ENCODE measurements at regions not wholly inside any gene's neighbourhood (a gene's known extent, or its start where the extent isn't known, plus 50 kb on each side); places are given as distances from the start of the nearest gene placed in this dataset.
"Not testable (repeated sequence)": the region's sequence is repeated elsewhere in the genome, so short reads cannot be mapped to it uniquely, and the experiment has no call there.

DNA sequence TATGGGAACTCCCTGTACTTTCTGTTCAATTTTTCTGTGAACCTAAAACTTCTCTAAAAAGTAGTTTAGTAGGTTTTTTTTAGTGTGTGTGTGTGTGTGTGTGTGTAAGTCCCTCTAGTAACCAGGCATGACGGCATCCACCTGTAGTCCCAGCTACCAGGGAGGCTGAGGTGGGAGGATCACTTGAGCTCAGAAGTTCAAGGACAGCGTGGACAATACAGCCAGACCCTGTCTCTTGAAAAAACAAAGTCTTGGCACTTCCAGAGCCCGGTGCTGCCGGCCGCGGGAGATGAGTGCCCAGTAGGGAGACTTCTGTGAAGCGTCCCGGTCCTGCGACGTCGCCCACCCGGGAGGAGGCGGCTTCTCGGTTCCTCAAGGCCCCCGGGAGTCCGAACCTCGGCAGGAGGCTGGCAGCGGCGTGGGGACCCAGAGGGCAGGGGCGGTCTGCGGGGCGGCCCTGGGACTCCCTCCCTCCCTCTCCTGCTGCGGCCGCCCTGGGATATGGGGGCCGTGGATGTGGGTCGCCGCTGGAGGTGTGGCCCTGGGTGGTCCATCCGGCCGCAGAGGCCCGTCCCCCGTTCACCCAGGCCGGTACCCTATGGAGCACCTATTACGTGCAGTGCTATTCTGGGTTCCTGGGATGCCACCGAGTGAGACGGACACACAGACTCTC is 78.0 kb upstream of the SIRPG start:
- no peak for ATAC-seq
- ChIA-PET POLR2A (no interaction called here), CTCF (interaction anchor here (0.7 to 2.6 kb wide), 10 partner anchors 11 to 227 kb away, joined by 3 to 31 read pairs (median 6); no protein-coding TSS in a partner anchor)
- no peak for DNase-seq
- TF ChIP-seq, protein P1, sequence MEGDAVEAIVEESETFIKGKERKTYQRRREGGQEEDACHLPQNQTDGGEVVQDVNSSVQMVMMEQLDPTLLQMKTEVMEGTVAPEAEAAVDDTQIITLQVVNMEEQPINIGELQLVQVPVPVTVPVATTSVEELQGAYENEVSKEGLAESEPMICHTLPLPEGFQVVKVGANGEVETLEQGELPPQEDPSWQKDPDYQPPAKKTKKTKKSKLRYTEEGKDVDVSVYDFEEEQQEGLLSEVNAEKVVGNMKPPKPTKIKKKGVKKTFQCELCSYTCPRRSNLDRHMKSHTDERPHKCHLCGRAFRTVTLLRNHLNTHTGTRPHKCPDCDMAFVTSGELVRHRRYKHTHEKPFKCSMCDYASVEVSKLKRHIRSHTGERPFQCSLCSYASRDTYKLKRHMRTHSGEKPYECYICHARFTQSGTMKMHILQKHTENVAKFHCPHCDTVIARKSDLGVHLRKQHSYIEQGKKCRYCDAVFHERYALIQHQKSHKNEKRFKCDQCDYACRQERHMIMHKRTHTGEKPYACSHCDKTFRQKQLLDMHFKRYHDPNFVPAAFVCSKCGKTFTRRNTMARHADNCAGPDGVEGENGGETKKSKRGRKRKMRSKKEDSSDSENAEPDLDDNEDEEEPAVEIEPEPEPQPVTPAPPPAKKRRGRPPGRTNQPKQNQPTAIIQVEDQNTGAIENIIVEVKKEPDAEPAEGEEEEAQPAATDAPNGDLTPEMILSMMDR (IDR thresholded peaks at IDR 0.05) = no peak
- Mint-ChIP-seq H3K4me1 (ENCODE audit: low read depth) (peaks cover 42% of the 10 kb centered on the region), H3K36me3 (ENCODE audit: low read depth) (peaks cover 6% of the 10 kb centered on the region), H3K27ac (no peak overlapping the region), H3K9me3 (no peaks in the 10 kb centered on the region), H3K4me3 (no peak overlapping the region), H3K27me3 (no peaks in the 10 kb centered on the region)
- intact Hi-C loops (cut with micrococcal nuclease) = loop anchor here (10.0 kb wide), 2 partner anchors 201 to 231 kb away; no protein-coding TSS in a partner anchor

DNA sequence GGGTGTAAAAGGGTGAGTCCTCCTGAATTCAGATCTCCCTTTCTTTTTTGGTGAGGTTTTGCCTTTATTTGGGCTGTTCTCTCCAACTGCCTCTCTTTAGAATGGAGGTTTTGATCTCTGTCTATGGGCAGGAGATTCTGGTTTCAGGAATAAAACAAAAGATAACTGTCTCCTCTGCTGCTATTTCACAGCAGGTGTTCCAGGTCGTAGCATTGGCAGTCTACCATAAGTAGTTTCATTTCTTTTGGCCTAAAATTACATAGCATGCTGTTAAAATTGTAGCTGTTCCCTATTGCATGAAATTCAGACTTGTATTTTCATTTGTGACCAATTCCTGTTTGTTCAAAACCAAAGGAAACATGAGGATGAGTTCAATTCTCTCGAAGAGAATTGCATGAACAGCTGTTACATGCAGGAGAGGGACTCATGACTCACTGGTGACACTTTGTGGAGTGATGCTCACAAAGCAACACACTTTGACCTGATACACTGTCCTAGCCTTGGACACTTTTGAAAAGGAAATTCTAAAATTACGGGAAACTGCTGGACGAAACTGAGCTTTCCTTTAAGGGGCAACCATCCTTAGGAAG is 76.8 kb upstream of the SIRPG start:
- Mint-ChIP-seq H3K4me3 (no peak overlapping the region), H3K4me1 (ENCODE audit: low read depth) (peaks cover 40% of the 10 kb centered on the region), H3K27ac (no peak overlapping the region), H3K36me3 (ENCODE audit: low read depth) (peaks cover 6% of the 10 kb centered on the region), H3K9me3 (no peaks in the 10 kb centered on the region), H3K27me3 (no peaks in the 10 kb centered on the region)
- DNase-seq = peak; percentile 41
- TF ChIP-seq, protein P1 (IDR thresholded peaks at IDR 0.05) = peak; percentile 45
- CTCF ChIA-PET = interaction anchor here (0.6 to 3.7 kb wide), 26 partner anchors 8 to 259 kb away, joined by 3 to 31 read pairs (median 5); no protein-coding TSS in a partner anchor
- peak; percentile 88 for ATAC-seq
- intact Hi-C loops (cut with micrococcal nuclease) = loop anchor here (5.0 to 10.0 kb wide), 3 partner anchors 72 to 230 kb away; no protein-coding TSS in a partner anchor
- POLR2A ChIA-PET = interaction anchor here (0.9 to 1.8 kb wide), 2 partner anchors 226 to 408 kb away, joined by 3 to 4 read pairs; no protein-coding TSS in a partner anchor

DNA sequence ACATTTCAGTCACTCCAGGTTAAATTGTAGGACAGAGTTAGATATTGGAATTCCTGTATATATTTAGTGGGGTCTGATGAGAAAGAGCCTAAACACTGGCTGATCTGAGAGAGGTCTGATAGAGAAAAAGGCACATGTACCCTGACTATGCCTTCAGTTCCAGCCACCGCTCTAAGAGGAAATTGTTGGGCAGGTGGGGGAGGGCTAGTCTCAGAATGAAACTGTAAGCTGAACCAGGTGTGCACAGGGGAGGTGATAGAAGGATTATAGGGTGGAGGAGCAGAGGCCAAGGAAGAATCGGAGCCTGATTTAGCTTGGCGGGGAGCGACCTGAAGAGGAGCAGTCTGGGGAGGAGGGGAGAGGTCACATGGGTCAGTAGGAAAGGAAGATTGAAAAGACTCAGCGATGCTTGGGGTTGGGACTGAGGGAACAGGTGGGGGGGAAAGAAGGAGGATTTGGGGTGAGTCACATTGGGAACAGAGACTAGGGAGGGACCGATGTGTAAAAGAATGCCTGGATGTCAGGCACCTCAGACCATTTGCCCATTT is 74.3 kb upstream of the SIRPG start:
- Mint-ChIP-seq H3K27ac (peak overlapping the region; percentile 92), H3K4me3 (peak overlapping the region; percentile 63), H3K4me1 (ENCODE audit: low read depth) (peaks cover 40% of the 10 kb centered on the region)
- ChIA-PET POLR2A (interaction anchor here (1.2 to 1.3 kb wide), 2 partner anchors 8 to 68 kb away, joined by 3 to 6 read pairs; no protein-coding TSS in a partner anchor), CTCF (interaction anchor here (1.1 to 3.7 kb wide), 5 partner anchors 32 to 228 kb away, joined by 3 to 21 read pairs (median 5); no protein-coding TSS in a partner anchor)
- H3K36me3 Mint-ChIP-seq (ENCODE audit: low read depth); H3K9me3 Mint-ChIP-seq; H3K27me3 Mint-ChIP-seq: not testable (repeated sequence)
- DNase-seq = peak; percentile 72
- peak; percentile 54 for ATAC-seq
- intact Hi-C loops (cut with micrococcal nuclease) = loop anchor here (5.0 to 10.0 kb wide), 3 partner anchors 70 to 227 kb away; no protein-coding TSS in a partner anchor

DNA sequence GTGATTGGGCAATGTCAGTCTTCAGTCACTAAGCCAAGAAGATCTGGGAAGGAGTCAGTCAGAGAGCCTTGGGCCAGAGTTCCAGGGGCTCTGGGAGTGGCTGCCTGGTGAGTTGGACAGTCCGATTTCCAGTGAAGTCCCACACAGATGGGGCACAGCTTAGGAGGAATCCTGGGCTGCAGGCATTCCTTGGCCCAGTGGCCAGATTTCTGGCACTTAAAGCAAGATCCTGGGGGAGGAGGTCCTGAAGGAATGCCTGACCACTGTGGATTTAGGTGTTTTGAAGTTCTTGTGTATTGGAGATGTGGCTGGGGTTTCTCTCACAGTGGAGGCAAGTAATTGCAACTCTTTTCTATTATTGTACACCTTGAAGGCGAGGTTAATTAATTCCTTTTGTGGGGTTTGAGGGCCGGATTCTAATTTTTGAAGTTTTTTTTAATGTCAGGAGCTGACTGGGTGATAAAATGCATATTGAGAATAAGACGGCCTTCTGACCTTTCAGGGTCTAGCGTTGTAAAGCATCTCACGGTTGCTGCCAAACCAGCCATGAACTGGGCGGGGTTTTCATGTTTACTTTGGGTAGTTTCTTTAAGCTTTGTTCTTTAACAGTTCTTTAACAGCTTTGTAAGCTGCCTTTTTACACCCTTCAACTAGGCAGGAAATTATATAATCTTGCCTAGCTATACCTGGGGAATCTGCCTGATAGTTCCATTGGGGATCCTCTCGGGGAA is 73.6 kb upstream of the SIRPG start:
- H3K4me3 Mint-ChIP-seq = peak overlapping the region; percentile 63
- ChIA-PET CTCF (interaction anchor here (1.1 to 3.7 kb wide), 5 partner anchors 33 to 227 kb away, joined by 3 to 21 read pairs (median 5); no protein-coding TSS in a partner anchor), POLR2A (interaction anchor here (0.9 to 1.3 kb wide), 3 partner anchors 9 to 67 kb away, joined by 3 to 6 read pairs (median 3); no protein-coding TSS in a partner anchor)
- peak; percentile 51 for DNase-seq
- H3K27ac Mint-ChIP-seq = peak overlapping the region; percentile 92
- H3K9me3 Mint-ChIP-seq; H3K36me3 Mint-ChIP-seq (ENCODE audit: low read depth); H3K27me3 Mint-ChIP-seq: not testable (repeated sequence)
- peak; percentile 38 for ATAC-seq
- intact Hi-C loops (cut with micrococcal nuclease) = loop anchor here (5.0 to 10.0 kb wide), 3 partner anchors 69 to 226 kb away; no protein-coding TSS in a partner anchor
- peaks cover 40% of the 10 kb centered on the region for H3K4me1 Mint-ChIP-seq (ENCODE audit: low read depth)

- H3K27ac Mint-ChIP-seq; POLR2A ChIA-PET; H3K36me3 Mint-ChIP-seq (ENCODE audit: low read depth); CTCF ChIA-PET; H3K9me3 Mint-ChIP-seq; H3K27me3 Mint-ChIP-seq; intact Hi-C loops (cut with micrococcal nuclease); ATAC-seq; DNase-seq; H3K4me3 Mint-ChIP-seq: not testable (repeated sequence)
- peaks cover 20% of the 10 kb centered on the region for H3K4me1 Mint-ChIP-seq (ENCODE audit: low read depth)
Observed at GRCh38 chr20:1727303-1727702, 69.7 kb upstream of the SIRPG start.

DNA sequence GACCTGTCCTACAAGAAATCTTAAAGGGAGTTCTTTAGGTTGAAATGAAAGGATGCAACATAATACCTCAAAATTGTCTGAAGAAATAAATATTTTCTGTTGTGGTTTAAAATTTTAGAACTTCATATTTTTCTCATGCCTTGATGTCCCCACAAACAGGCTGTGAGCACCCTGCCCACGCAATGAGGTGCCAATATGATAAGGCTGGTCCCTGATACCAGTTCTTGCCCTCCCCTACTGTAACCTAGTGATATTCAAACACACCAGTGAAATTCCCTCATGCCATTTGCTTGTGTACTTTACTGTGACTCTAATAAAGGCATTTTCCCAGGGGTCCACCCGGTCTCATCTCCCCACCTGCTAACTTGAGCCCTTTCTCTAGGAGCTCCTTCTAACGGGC is 67.3 kb upstream of the SIRPG start:
- DNase-seq (no peak), ATAC-seq (no peak)
- intact Hi-C loops (cut with micrococcal nuclease) = no loop called here
- POLR2A ChIA-PET = no interaction called here
- Mint-ChIP-seq H3K27ac (no peak overlapping the region), H3K27me3 (no peaks in the 10 kb centered on the region), H3K4me1 (ENCODE audit: low read depth) (peaks cover 14% of the 10 kb centered on the region), H3K36me3 (ENCODE audit: low read depth) (no peaks in the 10 kb centered on the region), H3K9me3 (peaks cover 7% of the 10 kb centered on the region), H3K4me3 (no peak overlapping the region)
- CTCF ChIA-PET = no interaction called here
- TF ChIP-seq, protein P1 (IDR thresholded peaks at IDR 0.05) = no peak

Measured in activated CD8-positive, alpha-beta T cell treated with anti-CD3 and anti-CD28 coated beads for 36 hours (primary cell).